B cell (primary cell): ENCODE measurements at regions not wholly inside any gene's neighbourhood (a gene's known extent, or its start where the extent isn't known, plus 50 kb on each side); places are given as distances from the start of the nearest gene placed in this dataset.
"Not testable (repeated sequence)": the region's sequence is repeated elsewhere in the genome, so short reads cannot be mapped to it uniquely, and the experiment has no call there.

Experiments used
- ATAC-seq: fragments of 200-7000 bp; cut with Tn5 transposase; one replicate; pipeline ENCODE4 v1.10.0; 2021; ENCODE audit warnings: low read depth, mild to moderate bottlenecking, moderate number of reproducible peaks, moderate library complexity
- CTCF ChIA-PET: fragments of 350-600 bp; sonication (Branson Sonifier 250); formaldehyde crosslinking; loops from one replicate; lab custom pipeline; 2021; ENCODE audit warnings: antibody characterized with exemption, inconsistent platforms; lab: Charles Lee
- POLR2A ChIA-PET: fragments of 350-600 bp; sonication (Branson Sonifier 250); formaldehyde crosslinking; loops from one replicate; lab custom pipeline; 2021; ENCODE audit warnings: antibody characterized with exemption; lab: Charles Lee
- DNase-seq: peaks from one replicate; pipeline ENCODE4 v3.0.0; 2013
- H2AFZ ChIP-seq: 2 replicates; pipeline ENCODE4 v1.6.1; 2012; ENCODE audit warnings: mild to moderate bottlenecking, low read depth, low read length; ENCODE audit not compliant: insufficient read depth, poor library complexity, severe bottlenecking
- H3K27ac ChIP-seq, 2 donors: 1 replicate in 1 of 2; 2 replicates in 1 of 2; pipeline ENCODE4 v1.5.1; 2012 to 2013; ENCODE audit warnings: low read length in 2 of 2, mild to moderate bottlenecking in 2 of 2, moderate library complexity in 1 of 2
- H3K27me3 ChIP-seq, 4 experiments: fragments of 200-600 bp in 1 of 4; sonication (generic) in 1 of 4; replicated peaks in 1 of 4; 1 replicate in 2 of 4; 2 replicates in 2 of 4; pipeline versions ENCODE4 v1.6.1 to v1.7.0; 2013 to 2016; ENCODE audit warnings: low read length in 3 of 4, mild to moderate bottlenecking in 2 of 4, mixed read lengths in 1 of 4, moderate library complexity in 1 of 4; ENCODE audit not compliant: insufficient read depth in 4 of 4, control insufficient read depth in 3 of 4; ENCODE audit errors: control extremely low read depth in 1 of 4
- H3K36me3 ChIP-seq, 2 experiments: replicated peaks in 1 of 2; 1 replicate in 1 of 2; 2 replicates in 1 of 2; pipeline versions ENCODE4 v1.6.1 to v1.7.1; 2013; ENCODE audit warnings: low read length in 1 of 2; ENCODE audit not compliant: insufficient read depth in 2 of 2, control insufficient read depth in 1 of 2; ENCODE audit errors: control extremely low read depth in 1 of 2, extremely low read depth in 1 of 2
- H3K4me1 ChIP-seq, 2 donors: fragments of 200-600 bp in 1 of 2; sonication (generic) in 1 of 2; 1 replicate in 1 of 2; 2 replicates in 1 of 2; pipeline versions ENCODE4 v1.5.1 to v1.6.1; 2013 to 2017; ENCODE audit warnings: low read length in 2 of 2; ENCODE audit not compliant: control insufficient read depth in 2 of 2, insufficient read depth in 2 of 2
- H3K4me2 ChIP-seq: replicated peaks from 2 replicates; pipeline ENCODE3; 2012; ENCODE audit warnings: mild to moderate bottlenecking, low read depth, low read length; ENCODE audit not compliant: poor library complexity, severe bottlenecking
- H3K4me3 ChIP-seq, 5 experiments: fragments of 200-600 bp in 1 of 5; sonication (generic) in 1 of 5; 1 replicate in 3 of 5; 2 replicates in 2 of 5; pipeline versions ENCODE4 v1.5.1 to v1.7.0; 2011 to 2016; ENCODE audit warnings: low read length in 4 of 5, mild to moderate bottlenecking in 4 of 5, low read depth in 2 of 5, control low read depth in 1 of 5, moderate library complexity in 1 of 5; ENCODE audit not compliant: insufficient read depth in 1 of 5; ENCODE audit errors: control extremely low read depth in 1 of 5, extremely low read depth in 1 of 5
- H3K79me2 ChIP-seq: fragments of 200-600 bp; sonication (generic); one replicate; pipeline ENCODE4 v1.6.0; 2016; ENCODE audit warnings: low read length; ENCODE audit not compliant: control insufficient read depth, insufficient read depth
- H3K9ac ChIP-seq: fragments of 200-600 bp; sonication (generic); 2 replicates; pipeline ENCODE4 v1.6.1; 2017; ENCODE audit warnings: mild to moderate bottlenecking, low read length, moderate library complexity
- H3K9me3 ChIP-seq, 3 donors: one replicate each; pipeline versions ENCODE4 v1.6.1 to v1.7.1; 2013; ENCODE audit warnings: low read length in 2 of 3; ENCODE audit not compliant: control insufficient read depth in 2 of 3, insufficient read depth in 1 of 3; ENCODE audit errors: control extremely low read depth in 1 of 3
- H4K20me1 ChIP-seq: 2 replicates; pipeline ENCODE4 v1.6.0; 2012; ENCODE audit warnings: mild to moderate bottlenecking, low read length; ENCODE audit not compliant: insufficient read depth, control insufficient read depth, poor library complexity, severe bottlenecking
- H3K27ac Mint-ChIP-seq: one replicate; pipeline ENCODE4 v1.8.0; 2021; ENCODE audit warnings: mixed read lengths
- H3K27me3 Mint-ChIP-seq: one replicate; pipeline ENCODE4 v1.8.0; 2021; ENCODE audit warnings: mixed read lengths
- H3K4me1 Mint-ChIP-seq: one replicate; pipeline ENCODE4 v1.8.0; 2021; ENCODE audit warnings: mixed read lengths
- H3K4me3 Mint-ChIP-seq: one replicate; pipeline ENCODE4 v1.8.0; 2021; ENCODE audit warnings: mixed read lengths
- H3K9me3 Mint-ChIP-seq: one replicate; pipeline ENCODE4 v1.8.0; 2022; ENCODE audit warnings: mixed read lengths; ENCODE audit not compliant: insufficient read depth
- CTCF ChIP-seq: fragments of 200-600 bp; IDR thresholded peaks from one replicate; pipeline ENCODE4 v1.8.0; 2022; ENCODE audit warnings: antibody characterized with exemption, mild to moderate bottlenecking
- EZH2 ChIP-seq: IDR thresholded peaks from 2 replicates; pipeline ENCODE4 v1.6.1; 2012; ENCODE audit warnings: borderline replicate concordance, low read depth, mild to moderate bottlenecking, moderate library complexity, low read length; ENCODE audit not compliant: insufficient read depth, poor library complexity, severe bottlenecking
- WGBS: methylation state at CpG from one replicate; pipeline ENCODE4 v1.1.5; 2013; ENCODE audit warnings: missing lambda C conversion rate; ENCODE audit not compliant: insufficient coverage; 5-methylcytosine and 5-hydroxymethylcytosine counted together
- intact Hi-C: fragments of 100-400 bp; cut with micrococcal nuclease; formaldehyde crosslinking; loops from one replicate; pipeline ENCODE4 v1.10.0; 2022

GRCh38 chr20:22522701-22523100 is 61.7 kb downstream of the FOXA2 start:
- no peaks in the 10 kb centered on the region for H3K36me3 ChIP-seq
- no peaks in the 10 kb centered on the region for H3K79me2 ChIP-seq
- no peak for DNase-seq
- no peak for ATAC-seq
- ChIA-PET POLR2A (no interaction called here), CTCF (no interaction called here)
- Mint-ChIP-seq H3K4me3 (no peak overlapping the region), H3K4me1 (no peaks in the 10 kb centered on the region), H3K27ac (no peak overlapping the region), H3K9me3 (no peaks in the 10 kb centered on the region), H3K27me3 (peaks cover 4% of the 10 kb centered on the region)
- no peak overlapping the region for H3K4me2 ChIP-seq
- no peak overlapping the region for H3K9ac ChIP-seq
- H4K20me1 ChIP-seq: no peaks in the 10 kb centered on the region
- no peak overlapping the region for H2AFZ ChIP-seq
- no peaks in the 10 kb centered on the region for H3K27me3 ChIP-seq
- no peaks in the 10 kb centered on the region for H3K4me1 ChIP-seq
- H3K9me3 ChIP-seq: peaks cover 0 to 6% (median 0%) of the 10 kb centered on the region in 3 donors
- intact Hi-C loops: no loop called here
- 93% methylated on average over 2 of the region's 3 CpGs for WGBS
- no peak for TF ChIP-seq CTCF
- no peak for TF ChIP-seq EZH2
- H3K27ac ChIP-seq: no peak overlapping the region
- no peak overlapping the region for H3K4me3 ChIP-seq

- H3K27me3 ChIP-seq, H2AFZ ChIP-seq, H3K79me2 ChIP-seq, H3K4me3 Mint-ChIP-seq, H3K36me3 ChIP-seq, H3K27ac Mint-ChIP-seq, H4K20me1 ChIP-seq, H3K4me3 ChIP-seq, H3K9me3 ChIP-seq, H3K4me1 ChIP-seq, ATAC-seq, H3K4me1 Mint-ChIP-seq, DNase-seq, H3K27me3 Mint-ChIP-seq, intact Hi-C loops, H3K9me3 Mint-ChIP-seq, CTCF ChIA-PET, H3K9ac ChIP-seq, H3K4me2 ChIP-seq, POLR2A ChIA-PET, H3K27ac ChIP-seq: not testable (repeated sequence)
- 90% methylated on average over 11 of the region's 12 CpGs for WGBS
Observed at GRCh38 chr20:22521940-22522339, 62.4 kb downstream of the FOXA2 start.
